GM12874 (cell line): ENCODE measurements at regions not wholly inside any gene's neighbourhood (a gene's known extent, or its start where the extent isn't known, plus 50 kb on each side); places are given as distances from the start of the nearest gene placed in this dataset.
A peak's percentile ranks its signal among the peaks of the same experiment; 100 is the strongest.

Experiments used
- TF ChIP-seq, protein P1 (sequence below): IDR thresholded peaks from 2 replicates; pipeline ENCODE4 v1.5.1; 2011; ENCODE audit warnings: low read depth, mild to moderate bottlenecking, control low read depth, low read length, moderate library complexity; ENCODE audit not compliant: insufficient read depth

DNA sequence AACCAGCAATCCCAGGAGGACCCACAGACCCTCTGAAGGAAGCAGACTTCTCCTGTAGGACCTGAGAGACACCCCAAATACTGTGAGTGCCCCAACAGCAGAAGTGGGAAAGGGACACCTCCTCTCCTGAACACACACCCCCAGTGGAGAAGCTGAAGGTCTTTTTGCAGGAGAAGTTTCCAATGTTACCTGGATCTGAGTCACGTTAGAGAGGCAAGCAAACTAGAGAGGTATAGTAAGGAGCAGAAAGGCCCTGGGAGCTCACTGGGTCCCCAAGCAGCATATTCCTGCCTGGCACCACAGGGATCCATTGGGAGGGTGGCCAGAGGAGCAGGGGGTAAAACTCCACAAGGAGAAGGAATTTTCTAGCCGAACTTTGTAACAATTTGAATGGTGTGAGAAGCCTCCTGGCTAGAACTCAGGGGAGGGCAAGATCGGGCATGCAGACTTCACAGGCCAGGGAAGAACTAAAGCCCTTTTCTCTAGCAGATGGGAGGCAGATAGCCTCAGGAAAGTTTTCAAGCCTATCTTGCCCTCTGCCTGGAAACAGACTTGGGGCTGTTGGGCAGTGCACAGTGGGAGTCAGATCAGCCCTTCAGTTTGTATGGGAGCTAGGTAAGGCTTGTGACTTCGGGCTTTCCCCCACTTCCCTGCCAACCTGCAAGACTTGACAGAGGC is 68.2 kb upstream of the SSTR4 start:
- TF ChIP-seq, protein P1, sequence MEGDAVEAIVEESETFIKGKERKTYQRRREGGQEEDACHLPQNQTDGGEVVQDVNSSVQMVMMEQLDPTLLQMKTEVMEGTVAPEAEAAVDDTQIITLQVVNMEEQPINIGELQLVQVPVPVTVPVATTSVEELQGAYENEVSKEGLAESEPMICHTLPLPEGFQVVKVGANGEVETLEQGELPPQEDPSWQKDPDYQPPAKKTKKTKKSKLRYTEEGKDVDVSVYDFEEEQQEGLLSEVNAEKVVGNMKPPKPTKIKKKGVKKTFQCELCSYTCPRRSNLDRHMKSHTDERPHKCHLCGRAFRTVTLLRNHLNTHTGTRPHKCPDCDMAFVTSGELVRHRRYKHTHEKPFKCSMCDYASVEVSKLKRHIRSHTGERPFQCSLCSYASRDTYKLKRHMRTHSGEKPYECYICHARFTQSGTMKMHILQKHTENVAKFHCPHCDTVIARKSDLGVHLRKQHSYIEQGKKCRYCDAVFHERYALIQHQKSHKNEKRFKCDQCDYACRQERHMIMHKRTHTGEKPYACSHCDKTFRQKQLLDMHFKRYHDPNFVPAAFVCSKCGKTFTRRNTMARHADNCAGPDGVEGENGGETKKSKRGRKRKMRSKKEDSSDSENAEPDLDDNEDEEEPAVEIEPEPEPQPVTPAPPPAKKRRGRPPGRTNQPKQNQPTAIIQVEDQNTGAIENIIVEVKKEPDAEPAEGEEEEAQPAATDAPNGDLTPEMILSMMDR, result no peak

DNA sequence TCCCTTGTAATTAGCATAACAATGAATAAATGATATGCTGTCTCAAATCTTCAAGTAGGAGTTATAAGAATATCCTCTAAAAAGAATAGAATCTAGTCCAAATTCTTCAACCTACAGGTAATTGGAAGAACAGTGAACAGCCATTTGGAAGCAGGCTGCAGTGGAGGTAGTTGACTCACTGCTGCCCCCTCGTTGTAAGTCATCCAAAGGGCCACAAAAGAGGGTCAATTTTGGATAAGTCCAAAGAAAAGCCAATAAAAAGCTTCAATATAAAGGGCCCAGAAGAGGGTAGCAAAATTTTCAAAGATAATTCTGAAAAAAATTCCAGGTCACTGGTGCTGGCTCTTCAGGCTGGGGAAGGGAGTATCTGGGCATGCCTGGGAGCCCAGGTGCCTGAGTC is 60.8 kb upstream of the SSTR4 start:
- TF ChIP-seq, protein P1, result peak; percentile 49

DNA sequence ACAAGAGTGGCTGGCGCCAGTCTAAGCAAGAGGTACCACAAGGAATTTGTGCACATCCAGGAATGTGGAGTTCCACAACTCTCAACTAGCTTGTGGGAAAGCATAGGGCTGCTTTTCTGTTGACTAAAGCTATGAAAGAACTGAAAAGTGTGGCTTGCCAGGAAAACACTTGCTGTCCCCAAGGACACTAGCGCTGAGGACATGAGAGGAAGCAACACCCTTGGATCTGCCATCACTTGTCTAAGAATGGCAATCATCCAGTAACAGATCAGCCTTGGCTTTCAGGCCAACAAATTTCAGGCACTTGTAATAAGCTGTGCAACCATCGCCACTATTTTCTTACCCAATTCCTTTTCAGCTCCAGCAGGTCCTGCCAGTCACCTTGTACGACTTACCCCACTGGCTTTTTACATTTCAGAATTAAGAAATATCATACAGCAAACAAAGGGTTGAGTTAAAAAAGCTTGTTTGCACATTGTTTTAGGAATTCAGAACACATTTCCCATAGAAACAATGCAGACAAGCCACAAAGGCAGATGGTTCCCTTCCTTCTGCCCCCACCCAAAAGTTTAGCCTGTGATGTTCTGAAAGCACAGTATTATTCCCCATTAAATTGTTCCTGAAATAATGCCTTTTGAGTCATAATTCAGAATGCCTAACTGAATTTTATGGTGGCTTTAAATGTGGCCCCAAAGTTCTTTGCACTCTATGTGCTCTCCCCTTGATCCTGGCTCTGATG is 57.9 kb upstream of the SSTR4 start:
- TF ChIP-seq, protein P1, result no peak

DNA sequence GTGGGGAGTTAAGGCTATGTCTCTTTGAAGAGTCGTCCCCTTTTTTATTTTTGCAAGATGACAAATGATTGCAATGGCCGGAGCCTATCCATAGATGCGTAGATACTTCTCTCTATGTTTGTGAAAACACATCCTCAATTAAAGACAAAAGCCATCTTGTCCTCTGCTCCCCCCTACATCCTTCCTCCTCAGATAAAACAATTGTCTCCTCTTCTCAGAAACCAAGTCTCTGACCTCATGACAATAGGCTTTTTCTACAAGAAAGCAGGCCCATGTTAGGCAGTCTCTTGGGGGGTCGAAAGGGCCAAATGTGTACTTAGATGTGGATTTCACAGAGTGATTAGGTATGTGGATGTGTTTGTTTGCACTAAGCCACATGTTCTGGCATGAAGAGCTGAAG is 51.1 kb upstream of the SSTR4 start:
- TF ChIP-seq, protein P1, result no peak

DNA sequence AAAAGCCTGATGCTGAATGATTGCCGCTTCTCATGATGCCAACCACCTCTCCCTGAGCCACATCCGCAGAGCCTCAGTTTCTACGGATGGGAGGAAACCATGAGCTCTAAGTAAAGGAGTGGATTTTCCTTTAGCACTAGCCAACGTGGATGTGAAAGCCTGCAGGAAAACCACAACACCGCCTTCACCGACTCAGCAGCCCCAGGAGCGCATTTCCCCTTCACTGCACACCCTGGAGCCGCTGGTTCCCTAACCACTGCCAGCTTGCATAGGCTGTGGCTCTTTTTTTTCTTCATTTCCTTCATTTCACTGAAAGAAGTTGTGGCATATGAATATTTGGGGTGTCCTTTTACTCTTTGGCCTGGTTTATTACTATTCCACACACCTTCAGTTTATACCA is 50.5 kb upstream of the SSTR4 start:
- TF ChIP-seq, protein P1, result no peak

DNA sequence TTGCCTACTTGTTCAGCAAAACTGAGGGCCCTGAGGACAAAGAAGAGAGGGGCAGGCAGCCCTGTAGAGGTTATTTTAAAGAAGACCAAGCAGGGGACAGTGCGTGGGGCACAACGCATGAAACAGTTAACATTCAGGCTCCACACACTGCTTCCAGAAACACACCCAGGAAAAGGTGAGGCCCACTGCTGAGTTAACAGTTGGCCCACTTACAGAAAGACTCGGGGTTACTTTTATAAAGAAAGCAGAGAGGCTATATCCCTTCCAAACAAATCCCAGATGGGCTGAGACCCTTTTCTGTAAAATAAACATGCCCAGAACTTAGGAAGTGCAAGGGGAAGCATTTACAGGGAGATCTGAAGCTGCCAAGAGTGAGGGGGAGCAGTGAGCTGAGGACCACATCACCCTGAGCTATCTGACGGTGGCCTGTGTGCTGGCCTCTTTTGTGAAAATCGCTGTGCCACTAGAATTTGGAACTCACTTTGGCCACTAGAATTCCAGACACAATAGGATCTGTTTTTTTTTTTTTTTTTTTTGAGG is 49.8 kb upstream of the SSTR4 start:
- TF ChIP-seq, protein P1, result no peak
